Fibroblast of lung (primary cell): ENCODE measurements at regions not wholly inside any gene's neighbourhood (a gene's known extent, or its start where the extent isn't known, plus 50 kb on each side); places are given as distances from the start of the nearest gene placed in this dataset.

ENCODE experiments used
- DNase-seq, 2 donors: peaks; one replicate each; pipeline versions ENCODE4 v3.0.0 to v3.0.0-alpha.2; 2010; ENCODE audit warnings: low read depth in 2 of 2
- H2AFZ ChIP-seq: 2 replicates; pipeline ENCODE4 v1.5.1; 2012; ENCODE audit warnings: low read length, control low read depth, inconsistent platforms
- H3K27ac ChIP-seq: 2 replicates; pipeline ENCODE4 v1.5.1; 2011; ENCODE audit warnings: low read length, control low read depth; ENCODE audit not compliant: insufficient read depth
- H3K27me3 ChIP-seq: 2 replicates; pipeline ENCODE4 v1.5.1; 2011; ENCODE audit warnings: mild to moderate bottlenecking, low read length; ENCODE audit not compliant: control insufficient read depth, insufficient read depth
- H3K36me3 ChIP-seq: 2 replicates; pipeline ENCODE4 v1.5.1; 2011; ENCODE audit warnings: low read length; ENCODE audit not compliant: control insufficient read depth, insufficient read depth
- H3K4me1 ChIP-seq: 2 replicates; pipeline ENCODE4 v1.5.1; 2011; ENCODE audit warnings: low read length; ENCODE audit not compliant: control insufficient read depth, insufficient read depth; ENCODE audit errors: extremely low read depth
- H3K4me2 ChIP-seq: 2 replicates; pipeline ENCODE4 v1.5.1; 2011; ENCODE audit warnings: low read length, control low read depth; ENCODE audit not compliant: insufficient read depth; ENCODE audit errors: extremely low read depth
- H3K4me3 ChIP-seq, 4 experiments: fragments of 200-600 bp in 1 of 4; sonication (generic) in 1 of 4; replicated peaks in 1 of 4; 2 replicates each; pipeline ENCODE4 v1.5.1; 2011 to 2016; ENCODE audit warnings: low read length in 4 of 4, low read depth in 3 of 4, mild to moderate bottlenecking in 3 of 4, control low read depth in 2 of 4, inconsistent platforms in 1 of 4, mixed read lengths in 1 of 4; ENCODE audit not compliant: insufficient read depth in 1 of 4; ENCODE audit errors: control extremely low read depth in 1 of 4
- H3K79me2 ChIP-seq: 2 replicates; pipeline ENCODE4 v1.5.1; 2012; ENCODE audit warnings: mild to moderate bottlenecking, low read length, inconsistent platforms; ENCODE audit not compliant: control insufficient read depth, insufficient read depth
- H3K9ac ChIP-seq: 2 replicates; pipeline ENCODE4 v1.5.1; 2011; ENCODE audit warnings: mild to moderate bottlenecking, low read length, control low read depth; ENCODE audit not compliant: insufficient read depth
- H3K9me3 ChIP-seq: 2 replicates; pipeline ENCODE4 v1.5.1; 2012; ENCODE audit warnings: low read depth, low read length; ENCODE audit not compliant: control insufficient read depth, insufficient read depth
- H4K20me1 ChIP-seq: 2 replicates; pipeline ENCODE4 v1.5.1; 2011; ENCODE audit warnings: low read length; ENCODE audit not compliant: control insufficient read depth, insufficient read depth; ENCODE audit errors: extremely low read depth
- EZH2 ChIP-seq: IDR thresholded peaks from 2 replicates; pipeline ENCODE4 v1.5.1; 2012; ENCODE audit warnings: low read length, control low read depth, mild to moderate bottlenecking; ENCODE audit errors: missing control alignments
- TF ChIP-seq, protein P1 (sequence below), 2 donors: IDR thresholded peaks in 1 of 2; conservative IDR thresholded peaks in 1 of 2; 1 replicate in 1 of 2; 2 replicates in 1 of 2; pipeline ENCODE4 v1.5.1; 2011 to 2012; ENCODE audit warnings: low read length in 2 of 2, control low read depth in 1 of 2, inconsistent platforms in 1 of 2, low read depth in 1 of 2, mild to moderate bottlenecking in 1 of 2

DNA sequence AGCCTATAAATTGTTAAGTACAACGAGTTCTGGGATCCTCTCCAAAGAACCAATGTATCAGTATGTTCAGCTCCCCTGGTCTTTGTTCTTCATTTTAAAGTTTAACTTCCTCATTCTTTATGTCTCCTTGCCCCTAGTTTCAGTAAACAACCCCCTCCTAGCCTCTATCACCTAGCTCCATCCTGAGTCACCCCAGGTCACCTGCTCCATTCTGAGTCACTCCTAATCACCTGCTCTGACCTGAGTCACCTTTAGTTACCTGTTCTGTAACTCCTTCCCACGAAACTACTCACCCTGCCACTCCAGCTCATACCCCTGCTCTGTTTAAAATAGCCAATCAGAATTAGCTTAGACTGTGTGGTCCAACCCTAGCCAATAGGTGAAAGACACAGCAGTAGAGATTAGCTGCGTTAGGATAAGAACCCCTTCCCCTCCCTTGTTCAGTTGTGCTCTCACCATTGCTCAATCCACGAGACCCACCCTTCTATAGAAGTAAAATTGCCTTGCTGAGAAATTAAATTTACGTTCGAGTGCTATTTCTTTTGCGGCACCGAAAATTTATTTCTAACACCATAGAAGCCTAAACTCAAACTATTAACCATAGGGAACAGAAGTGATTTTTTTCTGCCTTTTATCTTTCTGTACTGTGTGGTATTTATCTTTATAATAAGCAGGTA is 245.0 kb upstream of the ADAMTS9 start:
- no peaks in the 10 kb centered on the region for H3K4me1 ChIP-seq
- no peaks in the 10 kb centered on the region for H4K20me1 ChIP-seq
- no peak for DNase-seq
- H2AFZ ChIP-seq: no peak overlapping the region
- no peak overlapping the region for H3K4me3 ChIP-seq
- H3K9me3 ChIP-seq: no peaks in the 10 kb centered on the region
- H3K79me2 ChIP-seq: no peaks in the 10 kb centered on the region
- no peak overlapping the region for H3K27ac ChIP-seq
- H3K9ac ChIP-seq: no peak overlapping the region
- no peaks in the 10 kb centered on the region for H3K27me3 ChIP-seq
- no peaks in the 10 kb centered on the region for H3K36me3 ChIP-seq
- TF ChIP-seq, protein P1, sequence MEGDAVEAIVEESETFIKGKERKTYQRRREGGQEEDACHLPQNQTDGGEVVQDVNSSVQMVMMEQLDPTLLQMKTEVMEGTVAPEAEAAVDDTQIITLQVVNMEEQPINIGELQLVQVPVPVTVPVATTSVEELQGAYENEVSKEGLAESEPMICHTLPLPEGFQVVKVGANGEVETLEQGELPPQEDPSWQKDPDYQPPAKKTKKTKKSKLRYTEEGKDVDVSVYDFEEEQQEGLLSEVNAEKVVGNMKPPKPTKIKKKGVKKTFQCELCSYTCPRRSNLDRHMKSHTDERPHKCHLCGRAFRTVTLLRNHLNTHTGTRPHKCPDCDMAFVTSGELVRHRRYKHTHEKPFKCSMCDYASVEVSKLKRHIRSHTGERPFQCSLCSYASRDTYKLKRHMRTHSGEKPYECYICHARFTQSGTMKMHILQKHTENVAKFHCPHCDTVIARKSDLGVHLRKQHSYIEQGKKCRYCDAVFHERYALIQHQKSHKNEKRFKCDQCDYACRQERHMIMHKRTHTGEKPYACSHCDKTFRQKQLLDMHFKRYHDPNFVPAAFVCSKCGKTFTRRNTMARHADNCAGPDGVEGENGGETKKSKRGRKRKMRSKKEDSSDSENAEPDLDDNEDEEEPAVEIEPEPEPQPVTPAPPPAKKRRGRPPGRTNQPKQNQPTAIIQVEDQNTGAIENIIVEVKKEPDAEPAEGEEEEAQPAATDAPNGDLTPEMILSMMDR (conservative IDR thresholded peaks at IDR 0.05 in 1 of 2, IDR thresholded peaks at IDR 0.05 in 1 of 2; ENCODE audit: low read depth in 1 of 2, low read length in 2 of 2): no peak
- TF ChIP-seq EZH2: no peak
- H3K4me2 ChIP-seq: no peak overlapping the region

DNA sequence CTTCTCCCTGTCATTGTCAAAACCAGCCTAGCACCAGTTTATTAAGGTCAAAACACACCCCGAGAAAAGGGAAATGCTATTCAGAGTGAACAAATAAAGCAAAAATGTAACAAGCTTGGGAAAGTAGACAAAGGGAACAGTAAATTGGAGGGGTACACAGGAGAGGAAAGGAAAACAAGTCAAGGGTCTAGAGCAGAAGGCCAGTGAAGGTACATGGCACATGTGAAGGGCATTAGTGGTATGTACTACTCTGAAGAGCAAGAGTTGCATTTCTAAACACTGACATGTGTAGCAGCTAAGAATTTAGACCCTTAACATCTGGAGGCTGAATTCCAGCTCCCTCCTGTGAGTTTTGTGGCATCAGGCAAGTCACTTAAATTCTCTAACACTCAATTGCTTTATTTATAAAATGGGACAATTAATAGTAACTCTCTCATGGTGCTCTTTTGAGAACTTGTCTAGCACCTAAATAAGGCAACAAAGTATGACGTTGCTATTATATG is 244.3 kb upstream of the ADAMTS9 start:
- no peaks in the 10 kb centered on the region for H3K79me2 ChIP-seq
- no peak overlapping the region for H3K4me3 ChIP-seq
- no peaks in the 10 kb centered on the region for H3K27me3 ChIP-seq
- no peak overlapping the region for H3K4me2 ChIP-seq
- no peak overlapping the region for H3K27ac ChIP-seq
- DNase-seq: no peak
- H3K9ac ChIP-seq: no peak overlapping the region
- no peaks in the 10 kb centered on the region for H3K36me3 ChIP-seq
- TF ChIP-seq EZH2: no peak
- TF ChIP-seq, protein P1 (conservative IDR thresholded peaks at IDR 0.05 in 1 of 2, IDR thresholded peaks at IDR 0.05 in 1 of 2; ENCODE audit: low read depth in 1 of 2, low read length in 2 of 2): no peak
- no peaks in the 10 kb centered on the region for H3K9me3 ChIP-seq
- no peaks in the 10 kb centered on the region for H4K20me1 ChIP-seq
- H3K4me1 ChIP-seq: no peaks in the 10 kb centered on the region
- H2AFZ ChIP-seq: no peak overlapping the region

DNA sequence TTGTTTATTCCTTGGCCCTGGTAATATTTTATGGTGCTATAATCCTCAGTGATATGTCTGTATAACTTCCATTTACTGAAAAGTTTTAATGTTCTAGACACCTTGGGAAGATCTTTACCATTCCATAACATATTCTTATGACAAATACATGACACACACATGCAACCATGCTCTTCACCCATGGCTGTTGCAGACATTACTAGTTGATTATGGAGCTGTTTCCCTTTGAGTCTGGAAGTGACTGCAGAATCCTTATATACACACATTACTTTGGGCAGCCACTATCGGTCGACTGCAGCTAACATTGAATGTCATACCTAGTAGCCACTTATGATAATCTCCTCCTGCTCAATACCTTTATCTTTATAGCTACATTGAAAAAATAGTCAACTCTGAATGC is 243.1 kb upstream of the ADAMTS9 start:
- no peaks in the 10 kb centered on the region for H3K79me2 ChIP-seq
- H3K9ac ChIP-seq: no peak overlapping the region
- no peaks in the 10 kb centered on the region for H3K9me3 ChIP-seq
- no peak for TF ChIP-seq EZH2
- TF ChIP-seq, protein P1 (conservative IDR thresholded peaks at IDR 0.05 in 1 of 2, IDR thresholded peaks at IDR 0.05 in 1 of 2; ENCODE audit: low read depth in 1 of 2, low read length in 2 of 2): no peak
- H3K27ac ChIP-seq: no peak overlapping the region
- no peak for DNase-seq
- H3K4me1 ChIP-seq: no peaks in the 10 kb centered on the region
- H4K20me1 ChIP-seq: no peaks in the 10 kb centered on the region
- no peaks in the 10 kb centered on the region for H3K27me3 ChIP-seq
- no peak overlapping the region for H3K4me3 ChIP-seq
- H3K4me2 ChIP-seq: no peak overlapping the region
- no peaks in the 10 kb centered on the region for H3K36me3 ChIP-seq
- no peak overlapping the region for H2AFZ ChIP-seq
